ENCODE measurements at regions not wholly inside any gene's neighbourhood (a gene's known extent, or its start where the extent isn't known, plus 50 kb on each side); places are given as distances from the start of the nearest gene placed in this dataset.

GRCh38 chr3:34258271-34258998, 460.0 kb downstream of the PDCD6IP start:
- Histone ChIP-seq H3K27me3 (ENCODE audit: low read depth, low read length) (peaks cover 3% of the 10 kb centered on the region; the same call in 1 of the 2 replicates), H3K4me2 (ENCODE audit: low read length) (no peak overlapping the region), H3K9me3 (ENCODE audit: insufficient read depth, low read length) (no peaks in the 10 kb centered on the region), H3K36me3 (replicated peaks; ENCODE audit: low read depth, low read length) (no peaks in the 10 kb centered on the region), H4K20me1 (ENCODE audit: insufficient read depth, low read length) (no peaks in the 10 kb centered on the region), H2AFZ (ENCODE audit: low read depth, low read length) (no peak overlapping the region), H3K9ac (ENCODE audit: low read length) (no peak overlapping the region), H3K4me3 (ENCODE audit: low read length) (no peak overlapping the region), H3K79me2 (ENCODE audit: low read length) (no peaks in the 10 kb centered on the region), H3K4me1 (ENCODE audit: low read length) (peaks cover 32% of the 10 kb centered on the region), H3K27ac (ENCODE audit: low read length) (no peak overlapping the region)
- TF ChIP-seq CTCF (IDR thresholded peaks at IDR 0.05; ENCODE audit: low read depth, low read length) (no peak), EZH2phosphoT487 (IDR thresholded peaks at IDR 0.05; ENCODE audit: low read depth) (no peak)

GRCh38 chr3:34260271-34261000, 462.0 kb downstream of the PDCD6IP start:
- Histone ChIP-seq H3K27ac (ENCODE audit: low read length) (no peak overlapping the region), H3K36me3 (replicated peaks; ENCODE audit: low read depth, low read length) (no peaks in the 10 kb centered on the region), H3K79me2 (ENCODE audit: low read length) (no peaks in the 10 kb centered on the region), H2AFZ (ENCODE audit: low read depth, low read length) (0 out of 2 replicates have a peak overlapping the region, but pooled peaks have one; percentile 4), H3K9ac (ENCODE audit: low read length) (no peak overlapping the region), H3K9me3 (ENCODE audit: insufficient read depth, low read length) (no peaks in the 10 kb centered on the region), H4K20me1 (ENCODE audit: insufficient read depth, low read length) (no peaks in the 10 kb centered on the region), H3K4me3 (ENCODE audit: low read length) (no peak overlapping the region), H3K27me3 (ENCODE audit: low read depth, low read length) (peaks cover 3% of the 10 kb centered on the region; the same call in 1 of the 2 replicates), H3K4me1 (ENCODE audit: low read length) (peaks cover 33% of the 10 kb centered on the region), H3K4me2 (ENCODE audit: low read length) (no peak overlapping the region)
- TF ChIP-seq EZH2phosphoT487 (IDR thresholded peaks at IDR 0.05; ENCODE audit: low read depth) = no peak
- TF ChIP-seq CTCF (IDR thresholded peaks at IDR 0.05; ENCODE audit: low read depth, low read length) = peak; percentile 88

GRCh38 chr3:34261001-34261385, 462.6 kb downstream of the PDCD6IP start:
- peaks cover 33% of the 10 kb centered on the region for H3K4me1 ChIP-seq (ENCODE audit: low read length)
- H3K4me2 ChIP-seq (ENCODE audit: low read length) = peak overlapping the region; percentile 62; the same call in 1 of the 2 replicates
- no peak overlapping the region for H3K9ac ChIP-seq (ENCODE audit: low read length)
- H4K20me1 ChIP-seq (ENCODE audit: insufficient read depth, low read length) = no peaks in the 10 kb centered on the region
- no peak overlapping the region for H3K4me3 ChIP-seq (ENCODE audit: low read length)
- H3K27ac ChIP-seq (ENCODE audit: low read length) = no peak overlapping the region
- peaks cover 3% of the 10 kb centered on the region; the same call in 1 of the 2 replicates for H3K27me3 ChIP-seq (ENCODE audit: low read depth, low read length)
- no peaks in the 10 kb centered on the region for H3K36me3 ChIP-seq (replicated peaks; ENCODE audit: low read depth, low read length)
- TF ChIP-seq CTCF (IDR thresholded peaks at IDR 0.05; ENCODE audit: low read depth, low read length) = no peak
- TF ChIP-seq EZH2phosphoT487 (IDR thresholded peaks at IDR 0.05; ENCODE audit: low read depth) = no peak
- no peak overlapping the region for H2AFZ ChIP-seq (ENCODE audit: low read depth, low read length)
- H3K9me3 ChIP-seq (ENCODE audit: insufficient read depth, low read length) = no peaks in the 10 kb centered on the region
- no peaks in the 10 kb centered on the region for H3K79me2 ChIP-seq (ENCODE audit: low read length)

- Histone ChIP-seq H3K36me3 (replicated peaks; ENCODE audit: low read depth, low read length) (no peaks in the 10 kb centered on the region), H3K4me1 (ENCODE audit: low read length) (peaks cover 33% of the 10 kb centered on the region), H3K9ac (ENCODE audit: low read length) (no peak overlapping the region), H3K9me3 (ENCODE audit: insufficient read depth, low read length) (no peaks in the 10 kb centered on the region), H3K27ac (ENCODE audit: low read length) (no peak overlapping the region), H3K79me2 (ENCODE audit: low read length) (no peaks in the 10 kb centered on the region), H2AFZ (ENCODE audit: low read depth, low read length) (no peak overlapping the region; the same call in 1 of the 2 replicates), H3K4me2 (ENCODE audit: low read length) (0 out of 2 replicates have a peak overlapping the region, but pooled peaks have one; percentile 62), H3K4me3 (ENCODE audit: low read length) (no peak overlapping the region), H4K20me1 (ENCODE audit: insufficient read depth, low read length) (no peaks in the 10 kb centered on the region), H3K27me3 (ENCODE audit: low read depth, low read length) (no peaks in the 10 kb centered on the region)
- TF ChIP-seq CTCF (IDR thresholded peaks at IDR 0.05; ENCODE audit: low read depth, low read length) = no peak
- no peak for TF ChIP-seq EZH2phosphoT487 (IDR thresholded peaks at IDR 0.05; ENCODE audit: low read depth)
Observed at GRCh38 chr3:34263101-34263621, 464.7 kb downstream of the PDCD6IP start.
